SKM-1 treated with dmso at 0.1 percent for 144 hours (cell line): ENCODE measurements at regions not wholly inside any gene's neighbourhood (a gene's known extent, or its start where the extent isn't known, plus 50 kb on each side); places are given as distances from the start of the nearest gene placed in this dataset.

Source experiments
- DNase-seq: peaks from one replicate; lab custom pipeline; 2025; ENCODE audit not compliant: unreplicated experiment; lab: John Stamatoyannopoulos, UW

DNA sequence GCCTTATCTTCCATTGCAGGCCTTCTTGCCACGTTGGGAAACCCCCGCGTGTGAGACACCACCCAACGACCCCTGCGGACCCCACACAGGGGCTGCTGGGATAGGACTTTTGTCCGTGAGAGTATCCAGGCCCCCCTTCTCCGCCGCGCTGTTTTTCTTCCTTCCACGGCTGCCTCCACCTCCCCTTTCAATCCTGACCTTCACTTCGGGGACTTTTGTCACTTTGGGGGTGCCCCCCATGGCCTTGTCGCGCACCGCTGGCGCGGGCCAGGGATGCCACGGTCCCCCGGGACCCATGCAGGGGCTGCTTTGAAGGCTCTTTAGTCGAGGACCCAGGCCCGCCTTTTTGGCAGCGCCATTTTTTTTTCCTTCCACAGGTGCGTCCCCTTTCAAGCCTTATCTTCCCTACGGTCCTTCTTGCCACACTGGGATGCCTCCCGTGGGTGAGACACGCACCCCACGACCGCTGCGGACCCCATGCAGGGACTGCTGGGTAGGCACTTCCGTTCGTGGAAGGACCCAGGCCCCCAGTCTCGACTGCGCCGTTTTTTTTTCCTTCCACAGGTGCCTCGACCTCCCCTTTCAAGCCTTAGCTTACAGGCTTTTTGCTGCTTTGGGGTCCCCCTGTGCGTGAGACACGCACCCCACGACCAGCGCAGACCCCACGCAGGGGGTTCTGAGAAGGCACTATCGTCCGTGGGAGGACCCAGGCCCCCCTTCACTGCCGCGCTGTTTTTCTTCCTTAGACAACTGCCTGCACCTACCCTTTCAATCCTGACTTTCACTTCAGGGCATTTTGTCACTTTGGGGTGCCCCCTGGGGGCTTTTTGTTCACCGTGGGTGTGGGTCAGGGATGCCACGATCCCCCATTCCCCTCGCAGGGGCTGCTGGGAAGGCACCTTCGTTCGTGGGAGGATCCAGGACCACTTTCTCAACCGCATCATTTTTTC, 267.4 kb downstream of the ALG10 start:
- no peak for DNase-seq

DNA sequence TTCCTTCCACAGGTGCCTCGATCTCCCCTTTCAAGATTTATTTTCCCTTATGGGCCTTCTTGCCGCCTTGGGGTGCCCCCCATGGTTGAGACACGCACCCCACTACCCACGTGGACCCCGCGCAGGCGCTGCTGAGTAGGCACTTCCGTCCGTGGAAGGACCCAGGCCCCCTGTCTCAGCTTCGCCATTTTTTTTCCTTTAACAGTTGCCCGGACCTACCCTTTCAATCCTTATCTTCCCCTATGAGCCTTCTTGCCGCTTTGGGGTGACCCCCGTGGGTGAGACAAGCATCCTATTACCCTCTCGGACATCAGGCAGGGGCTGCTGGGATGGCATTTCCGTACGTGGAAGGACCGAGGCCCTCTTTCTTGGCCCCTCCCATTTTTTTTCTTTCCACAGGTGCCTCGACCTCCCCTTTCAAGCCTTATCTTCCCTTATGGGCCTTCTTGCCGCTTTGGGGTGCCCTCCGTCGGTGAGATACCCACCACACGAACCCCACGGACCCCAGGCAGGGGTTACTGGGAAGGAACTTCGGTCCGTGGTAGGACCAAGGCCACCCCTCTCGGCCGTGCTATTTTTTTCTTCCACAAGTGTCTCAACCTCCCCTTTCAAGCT, 268.2 kb downstream of the ALG10 start:
- DNase-seq: no peak

DNA sequence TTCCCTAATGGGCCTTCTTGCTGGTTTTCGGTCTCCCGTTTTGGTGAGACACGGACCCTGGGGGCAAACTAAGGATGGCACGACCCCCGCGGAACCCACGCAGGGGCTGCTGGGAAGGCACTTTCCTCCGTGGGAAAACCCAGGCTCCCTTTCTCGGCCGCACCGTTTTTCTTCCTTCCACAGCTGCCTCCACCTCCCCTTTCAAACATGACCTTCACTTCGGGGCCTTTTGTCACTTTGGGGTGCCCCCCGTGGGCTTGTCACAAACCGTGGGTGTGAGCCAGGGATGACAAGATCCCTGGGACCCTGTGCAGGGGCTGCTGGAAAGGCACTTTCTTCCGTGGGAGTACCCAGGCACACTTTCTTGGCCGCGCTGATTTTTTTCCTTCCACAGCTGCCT, 268.7 kb downstream of the ALG10 start:
- DNase-seq: no peak

DNA sequence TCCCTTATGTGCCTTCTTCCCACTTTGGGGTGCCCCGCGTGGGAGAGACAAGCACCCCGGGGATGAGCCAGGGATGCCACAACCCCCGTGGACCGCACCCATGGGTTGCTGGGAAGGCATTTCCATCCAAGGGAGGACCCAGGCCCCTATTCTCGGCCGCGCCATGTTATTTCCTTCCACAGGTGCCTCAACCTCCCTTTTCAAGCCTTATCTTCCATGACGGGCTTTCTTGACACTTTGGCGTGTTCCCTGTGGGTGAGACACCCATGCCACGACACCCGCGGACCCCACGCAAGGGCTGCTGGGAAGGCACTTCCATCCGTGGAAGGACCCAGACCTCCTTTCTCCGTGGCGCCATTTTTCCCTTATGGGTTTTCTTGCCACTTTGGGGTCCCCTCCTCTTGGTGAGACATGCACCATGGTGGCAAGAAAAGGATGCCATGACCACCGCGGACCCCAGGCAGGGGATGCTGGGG, 269.2 kb downstream of the ALG10 start:
- no peak for DNase-seq

DNA sequence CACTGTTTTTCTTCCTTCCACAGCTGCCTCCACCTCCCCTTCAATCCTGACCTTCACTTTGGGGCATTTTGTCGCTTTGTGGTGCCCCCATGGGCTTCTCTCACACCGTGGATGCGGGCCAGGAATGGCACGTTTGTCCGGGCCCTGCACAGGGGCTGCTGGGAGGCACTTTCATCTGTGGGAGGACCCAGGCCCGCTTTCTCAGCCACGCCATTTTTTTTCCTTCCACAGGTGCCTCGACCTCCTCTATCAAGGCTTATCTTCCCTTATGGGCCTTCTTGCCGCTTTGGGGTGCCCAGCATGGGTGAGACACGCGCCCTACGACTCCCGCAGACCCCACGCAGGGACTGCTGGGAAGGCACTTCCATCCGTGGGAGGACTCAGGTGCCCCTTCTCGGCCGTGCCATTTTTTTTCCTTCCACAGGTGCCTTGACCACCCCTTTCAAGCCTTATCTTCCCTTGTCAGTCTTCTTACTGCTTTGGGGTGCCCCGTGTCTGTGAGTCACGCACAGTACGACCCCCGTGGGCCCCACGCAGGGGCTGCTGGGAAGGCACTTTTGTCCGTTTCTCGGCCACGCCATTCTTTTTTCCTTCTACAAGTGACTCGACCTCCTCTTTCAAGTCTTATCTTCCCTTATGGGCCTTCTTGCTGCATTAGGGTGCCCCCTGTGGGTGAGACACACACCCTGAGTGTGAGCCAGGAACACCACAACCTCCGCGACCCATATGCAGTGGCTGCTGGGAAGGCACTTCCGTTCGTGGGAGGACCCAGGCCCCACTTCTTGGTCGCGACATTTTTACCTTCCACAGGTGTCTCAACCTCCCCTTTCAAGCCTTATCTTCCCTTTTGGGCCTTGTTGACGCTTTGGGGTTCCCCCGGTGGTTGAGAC, 270.7 kb downstream of the ALG10 start:
- DNase-seq: no peak

DNA sequence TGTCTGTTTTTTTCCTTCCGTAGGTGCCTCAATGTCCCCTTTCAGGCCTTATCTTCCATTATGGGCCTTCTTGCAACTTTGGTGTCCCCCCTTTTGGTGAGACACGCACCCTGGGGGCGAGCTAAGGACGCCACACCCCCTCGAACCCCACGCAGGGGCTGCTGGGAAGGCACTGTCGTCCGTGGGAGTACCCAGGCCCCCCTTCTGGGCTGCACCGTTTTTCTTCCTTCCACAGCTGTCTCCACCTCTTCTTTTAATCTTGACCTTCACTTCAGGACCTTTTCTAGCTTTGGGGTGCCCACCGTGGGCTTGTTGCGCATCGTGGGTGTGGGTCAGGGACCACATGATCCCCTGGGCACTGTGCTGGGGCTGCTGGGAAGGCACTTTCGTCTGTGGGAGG, 271.8 kb downstream of the ALG10 start:
- no peak for DNase-seq

DNA sequence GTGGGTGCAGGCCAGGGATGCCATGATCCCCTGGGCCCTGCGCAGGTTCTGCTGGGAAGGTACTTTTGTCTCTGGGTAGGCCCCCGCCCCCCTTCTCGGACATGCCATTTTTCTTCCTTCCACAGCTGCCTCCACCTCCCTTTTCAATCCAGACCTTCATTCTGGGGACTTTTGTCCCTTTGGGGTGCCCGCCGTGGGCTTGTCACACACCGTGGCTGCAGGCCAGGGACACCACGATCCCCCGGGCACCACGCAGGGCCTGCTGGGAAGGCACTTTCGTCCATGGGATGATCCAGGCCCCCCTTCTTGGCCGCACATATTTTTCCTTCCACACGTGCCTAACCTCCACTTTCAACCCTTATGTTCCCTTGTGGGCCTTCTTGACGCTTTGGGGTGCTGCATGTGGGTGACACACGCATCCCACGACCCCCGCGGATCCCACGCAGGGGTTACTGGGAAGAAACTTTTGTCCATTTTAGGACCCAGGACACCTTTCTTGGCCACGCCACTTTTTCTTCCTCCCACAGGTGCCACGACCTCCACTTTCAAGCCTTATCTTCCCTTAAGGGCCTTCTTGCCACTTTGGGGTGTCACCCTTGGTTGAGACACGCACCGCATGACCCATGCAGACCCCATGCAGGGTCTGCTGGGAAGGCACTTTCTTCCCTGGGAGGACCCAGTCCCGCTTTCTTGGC, 272.5 kb downstream of the ALG10 start:
- no peak for DNase-seq

DNA sequence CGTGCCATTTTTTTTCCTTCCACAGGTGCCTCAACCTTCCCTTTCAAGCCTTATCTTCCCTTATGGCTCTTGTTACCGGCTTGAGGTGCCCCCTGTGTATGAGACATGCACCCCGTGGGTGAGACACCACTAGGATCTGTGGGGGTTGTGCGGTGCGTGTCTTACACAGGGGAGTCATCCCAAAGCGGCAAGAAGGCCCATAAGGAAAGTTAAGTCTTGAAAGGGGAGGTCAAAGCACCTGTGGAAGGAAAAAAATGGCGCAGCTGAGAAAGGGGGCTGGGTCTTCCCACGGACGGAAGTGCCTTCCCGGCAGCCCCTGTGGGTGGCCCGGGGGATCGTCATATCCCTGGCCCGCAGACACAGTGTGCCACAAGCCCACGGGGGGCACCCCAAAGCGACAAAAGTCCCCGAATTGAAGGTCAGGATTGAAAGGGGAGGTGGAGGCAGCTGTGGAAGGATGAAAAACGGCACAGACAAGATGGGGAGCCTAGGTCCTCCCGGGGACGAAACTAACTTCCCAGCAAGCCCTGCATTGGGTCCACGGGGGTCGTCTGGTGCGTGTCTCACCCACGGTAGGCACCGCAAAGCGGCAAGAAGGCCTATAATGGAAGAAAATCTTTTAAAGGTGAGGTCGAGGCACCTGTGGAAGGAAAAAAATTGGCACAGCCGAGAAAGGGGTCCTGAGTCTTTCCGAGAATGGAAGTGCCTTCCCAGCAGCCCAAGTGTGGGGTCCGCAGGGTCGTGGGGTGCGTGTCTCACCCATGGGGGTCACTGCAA, 273.3 kb downstream of the ALG10 start:
- DNase-seq: no peak

DNA sequence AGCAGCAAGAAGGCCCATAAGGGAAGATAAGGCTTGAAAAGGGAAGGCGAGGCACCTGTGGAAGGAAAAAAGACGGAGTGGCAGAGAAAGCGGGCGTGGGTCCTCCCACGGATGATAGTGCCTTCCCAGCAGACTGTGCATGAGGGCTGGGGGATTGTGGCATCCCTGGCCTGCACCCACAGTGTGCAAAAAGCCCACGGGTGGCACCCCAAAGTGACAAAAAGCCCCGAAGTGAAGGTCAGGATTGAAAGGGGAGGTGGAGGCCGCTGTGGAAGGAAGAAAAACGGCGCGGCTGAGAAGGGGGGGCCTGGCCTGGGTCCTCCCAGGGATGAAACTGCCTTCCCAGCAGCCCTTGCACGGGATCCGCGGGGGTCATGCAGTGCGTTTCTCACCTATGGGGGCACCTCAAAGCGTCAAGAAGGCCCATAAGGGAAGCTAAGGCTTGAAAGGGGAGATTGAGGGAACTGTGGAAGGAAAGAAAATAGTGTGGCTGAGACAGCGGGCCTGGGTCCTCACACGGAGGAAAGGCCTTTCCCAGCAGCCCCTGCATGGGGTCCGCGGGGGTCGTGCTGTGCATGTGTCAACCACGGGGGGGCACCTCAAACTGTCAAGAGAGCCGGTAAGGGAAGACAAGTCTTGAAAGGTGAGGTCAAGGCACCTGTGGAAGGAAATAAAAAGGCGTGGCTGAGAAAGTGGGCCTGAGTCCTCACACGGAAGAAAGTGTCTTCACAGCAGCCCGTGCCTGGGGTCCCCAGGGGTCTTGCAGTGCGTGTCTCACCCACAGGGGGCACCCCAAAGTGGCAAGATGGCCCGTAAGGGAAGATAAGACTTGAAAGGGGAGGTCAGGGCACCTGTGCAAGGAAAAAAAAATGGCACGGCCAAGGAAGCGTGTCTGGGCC, 274.1 kb downstream of the ALG10 start:
- DNase-seq: no peak

DNA sequence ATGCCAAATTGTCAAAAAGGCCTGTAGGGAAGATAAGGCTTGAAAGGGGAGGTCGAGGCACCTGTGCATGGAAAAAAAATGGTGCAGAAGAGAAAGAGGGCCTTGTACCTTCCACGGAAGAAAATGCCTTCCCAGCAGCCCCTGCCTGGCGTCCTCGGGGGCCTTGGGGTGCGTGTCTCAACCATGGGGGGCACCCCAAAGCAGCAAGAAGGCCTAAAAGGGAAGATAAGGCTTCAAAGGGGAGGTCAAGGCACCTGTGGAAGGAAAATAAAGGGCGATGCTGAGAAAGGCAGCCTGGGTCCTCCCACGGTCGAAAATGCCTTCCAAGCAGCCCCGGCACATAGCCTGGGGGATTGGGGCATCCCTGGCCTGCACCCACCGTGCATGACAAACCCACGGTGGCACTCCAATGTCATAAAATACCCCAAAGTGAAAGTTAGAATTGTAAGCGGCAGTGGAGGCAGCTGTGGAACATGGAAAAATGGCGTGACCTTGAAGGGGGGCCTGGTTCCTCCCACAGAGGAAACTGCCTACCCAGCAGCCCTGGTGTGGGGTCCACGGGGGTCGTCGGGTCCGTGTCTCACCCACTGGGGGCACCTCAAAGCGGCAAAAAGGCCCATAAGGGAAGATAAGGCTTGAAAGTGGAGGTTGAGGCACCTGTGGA, 275.0 kb downstream of the ALG10 start:
- DNase-seq: no peak

DNA sequence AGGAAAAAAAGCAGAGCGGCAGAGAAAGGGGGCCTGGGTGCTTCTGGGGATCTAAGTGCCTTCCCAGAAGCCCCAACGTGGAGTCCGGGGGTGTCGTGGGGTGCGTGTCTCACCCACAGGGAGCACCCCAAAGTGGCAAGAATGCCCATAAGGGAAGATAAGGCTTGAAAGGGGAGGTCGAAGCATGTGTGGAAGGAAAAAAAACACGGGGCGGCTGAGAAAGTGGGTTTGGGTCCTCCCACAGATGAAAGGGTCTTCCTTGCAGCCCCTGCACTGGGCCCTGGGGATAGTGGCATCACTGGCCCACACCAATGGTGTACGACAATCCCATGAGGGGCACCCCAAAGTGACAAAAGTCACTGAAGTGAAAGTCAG, 275.5 kb downstream of the ALG10 start:
- DNase-seq: no peak

DNA sequence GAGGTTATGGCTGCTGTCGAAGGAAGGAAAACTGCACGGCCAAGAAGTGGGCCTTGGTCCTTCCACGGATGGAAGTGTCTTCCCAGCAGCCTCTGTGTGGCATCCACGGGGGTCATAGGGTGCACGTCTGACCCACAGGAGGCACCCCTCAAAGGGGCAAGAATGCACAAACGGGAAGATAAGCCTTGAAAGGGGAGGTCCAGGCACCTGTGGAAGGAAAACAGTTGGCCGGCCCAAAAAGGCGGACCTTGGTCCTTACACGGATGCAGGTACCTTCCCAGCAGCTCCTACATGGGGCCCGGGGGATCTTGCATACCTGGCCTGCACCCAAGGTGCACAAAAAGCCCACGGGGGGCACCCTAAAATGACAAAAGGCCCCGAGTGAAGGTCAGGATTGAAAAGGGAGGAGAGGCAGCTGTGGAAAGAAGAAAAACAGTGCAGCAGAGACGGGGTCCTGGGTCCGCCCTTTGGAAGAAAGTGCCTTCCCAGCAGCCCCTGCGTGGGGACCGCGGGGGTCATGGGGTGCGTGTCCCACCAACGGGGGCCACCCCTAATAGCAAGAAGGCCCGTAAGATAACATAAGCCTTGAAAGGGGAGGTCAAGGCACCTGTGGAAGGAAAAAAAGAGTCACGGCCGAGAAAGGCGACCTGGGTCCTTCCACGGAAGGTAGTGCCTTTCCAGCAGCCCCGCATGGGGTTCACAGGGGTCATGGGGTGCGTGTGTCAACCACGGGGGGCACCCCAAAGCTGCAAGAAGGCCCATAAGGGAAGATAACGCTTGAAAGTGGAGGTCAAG, 276.1 kb downstream of the ALG10 start:
- no peak for DNase-seq

DNA sequence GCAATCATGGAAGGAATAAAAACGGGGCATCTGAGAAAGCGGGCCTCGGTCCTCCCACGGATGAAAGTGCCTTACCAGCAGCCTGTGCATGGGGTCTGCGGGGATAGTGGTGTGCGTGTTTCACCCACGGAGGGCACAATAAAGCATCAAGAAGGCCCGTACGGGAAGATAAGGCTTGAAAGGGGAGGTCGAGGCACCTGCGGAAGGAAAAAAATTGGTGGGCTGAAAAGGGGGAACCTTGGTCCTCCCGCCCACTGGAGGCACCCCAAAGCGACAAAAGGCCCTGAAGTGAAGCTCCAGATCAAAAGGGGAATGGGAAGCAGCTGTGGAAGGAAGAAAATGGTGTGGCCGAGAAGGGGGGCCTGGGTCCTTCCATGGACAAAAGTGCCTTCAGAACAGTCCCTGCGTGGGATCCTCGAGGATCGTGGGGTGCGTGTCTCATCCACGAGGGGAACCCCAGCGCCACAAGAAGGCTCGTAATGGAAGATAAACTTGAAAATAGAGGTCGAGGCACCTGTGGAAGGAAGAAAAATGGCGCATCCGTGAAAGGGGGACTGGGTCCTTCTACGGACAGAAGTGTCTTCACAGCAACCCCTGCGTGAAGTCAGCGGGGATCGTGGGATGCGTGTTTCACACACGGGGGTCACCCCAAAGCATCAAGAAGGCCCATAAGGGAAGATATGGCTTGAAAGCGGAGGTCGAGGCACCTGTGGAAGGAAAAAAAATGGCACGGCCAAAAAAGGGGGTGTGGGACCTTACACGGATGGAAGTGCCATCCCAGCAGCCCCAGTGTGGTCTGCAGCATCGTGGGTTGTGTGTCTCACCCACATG, 276.9 kb downstream of the ALG10 start:
- no peak for DNase-seq

DNA sequence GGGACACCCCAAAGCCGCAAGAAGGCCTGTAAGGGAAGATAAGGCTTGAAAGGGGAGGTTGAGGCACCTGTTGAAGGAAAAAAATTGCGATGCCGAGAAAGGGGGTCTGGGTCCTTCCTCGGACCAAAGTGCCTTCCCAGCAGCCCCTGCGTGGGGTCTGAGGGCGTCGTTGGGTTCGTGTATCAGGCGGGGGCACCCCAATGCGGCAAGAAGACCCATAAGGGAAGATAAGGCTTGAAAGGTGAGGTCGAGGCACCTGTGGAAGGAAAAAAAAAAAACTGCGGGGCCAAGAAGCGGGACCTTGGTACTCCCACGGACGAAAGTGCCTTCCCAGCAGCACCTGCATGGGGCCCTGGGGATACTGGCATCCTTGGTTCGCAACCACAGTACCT, 277.5 kb downstream of the ALG10 start:
- no peak for DNase-seq

DNA sequence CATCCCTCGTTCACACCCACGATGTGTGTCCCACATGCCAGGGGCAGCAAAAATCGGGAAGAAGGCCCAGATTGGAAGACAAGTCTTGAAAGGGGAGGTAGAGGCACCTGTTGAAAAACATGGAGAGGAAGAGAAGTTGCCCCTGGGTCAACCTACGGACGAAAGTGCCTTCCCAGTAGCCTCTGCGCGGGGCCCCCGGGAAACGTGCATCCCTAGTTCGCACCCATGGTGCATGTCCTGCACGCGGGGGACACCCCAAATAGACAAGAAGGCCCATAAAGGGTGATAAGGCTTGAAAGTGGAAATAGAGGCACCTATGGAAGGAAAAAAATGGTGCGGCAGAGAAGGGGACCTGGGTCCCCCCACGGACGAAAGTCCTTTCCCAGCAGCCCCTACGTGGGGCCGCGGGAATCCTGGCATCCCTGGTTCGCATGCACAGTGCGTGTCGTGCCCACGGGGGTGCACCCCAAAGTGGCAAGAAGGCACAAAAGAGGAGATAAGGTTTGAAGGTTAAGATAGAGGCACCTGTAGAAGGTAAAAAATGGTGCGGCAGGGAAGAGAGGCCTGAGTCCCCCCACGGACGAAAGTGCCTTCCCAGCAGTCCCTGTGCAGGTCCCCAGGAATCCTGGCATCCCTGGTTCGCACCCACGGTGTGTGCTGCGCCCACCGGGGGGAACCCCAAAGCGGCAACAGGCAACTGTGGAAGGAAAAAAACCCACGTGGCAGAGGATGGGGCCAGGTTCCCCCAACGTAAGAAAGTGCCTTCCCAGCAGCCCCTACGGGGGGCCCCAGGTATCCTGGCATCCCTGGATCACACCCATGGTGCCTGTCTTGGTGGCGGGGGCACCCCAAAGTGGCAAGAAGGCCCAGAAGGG, 278.3 kb downstream of the ALG10 start:
- DNase-seq: no peak
